ENCODE measurements at regions not wholly inside any gene's neighbourhood (a gene's known extent, or its start where the extent isn't known, plus 50 kb on each side); places are given as distances from the start of the nearest gene placed in this dataset.

GRCh38 chrX:30957753-30958152, 68.7 kb upstream of the TAB3 start:
- TF ChIP-seq EZH2 (IDR thresholded peaks at IDR 0.05): no peak
- no peak for TF ChIP-seq POLR2AphosphoS5 (IDR thresholded peaks at IDR 0.05; ENCODE audit: borderline replicate concordance, low read depth, low read length)
